Upper lobe of left lung (tissue), 4 donors: ENCODE measurements at regions not wholly inside any gene's neighbourhood (a gene's known extent, or its start where the extent isn't known, plus 50 kb on each side); places are given as distances from the start of the nearest gene placed in this dataset.

Experiments used
- CTCF ChIP-seq, 6 experiments: fragments of 450-650 bp in 4 of 6; fragments of 200-600 bp in 2 of 6; sonication (generic) in 2 of 6; IDR thresholded peaks; one replicate each; pipeline ENCODE4 v1.5.1; 2016 to 2019; ENCODE audit warnings: antibody characterized with exemption in 6 of 6
- EP300 ChIP-seq, 4 donors: sonication (generic); formaldehyde crosslinking; IDR thresholded peaks; one replicate each; pipeline ENCODE4 v1.5.1; 2017; ENCODE audit warnings: antibody characterized with exemption in 4 of 4, control low read depth in 2 of 4
- POLR2A ChIP-seq, 4 donors: fragments of 450-650 bp; IDR thresholded peaks; one replicate each; pipeline ENCODE4 v1.5.1; 2016 to 2017; ENCODE audit warnings: antibody characterized with exemption in 4 of 4, mild to moderate bottlenecking in 2 of 4

GRCh38 chr13:74569251-74569650 is 435.0 kb upstream of the KLF12 start:
- TF ChIP-seq POLR2A (IDR thresholded peaks at IDR 0.05) (no peak), EP300 (IDR thresholded peaks at IDR 0.05) (no peak), CTCF (IDR thresholded peaks at IDR 0.05) (no peak)
